DMS53 treated with DMSO at 0.1 percent for 48 hours (cell line): ENCODE measurements at regions not wholly inside any gene's neighbourhood (a gene's known extent, or its start where the extent isn't known, plus 50 kb on each side); places are given as distances from the start of the nearest gene placed in this dataset.
"Not testable (repeated sequence)": the region's sequence is repeated elsewhere in the genome, so short reads cannot be mapped to it uniquely, and the experiment has no call there.

ENCODE experiments used
- DNase-seq: peaks from one replicate; lab custom pipeline; 2025; ENCODE audit not compliant: unreplicated experiment; lab: John Stamatoyannopoulos, UW

GRCh38 chr18:56489893-56490292 lies 148.5 kb downstream of the TXNL1 start:
- DNase-seq: no peak

- DNase-seq: no peak
These were observed 149.7 kb downstream of the TXNL1 start for GRCh38 chr18:56488739-56489138.

GRCh38 chr18:56487801-56488200 lies 150.6 kb downstream of the TXNL1 start:
- no peak for DNase-seq

GRCh38 chr18:56483386-56483785 lies 155.0 kb downstream of the TXNL1 start:
- DNase-seq: no peak

- DNase-seq: not testable (repeated sequence)
These were observed 155.6 kb downstream of the TXNL1 start for GRCh38 chr18:56482813-56483212.

- no peak for DNase-seq
These were observed 156.6 kb downstream of the TXNL1 start for GRCh38 chr18:56481751-56482150.

- DNase-seq: no peak
These were observed 158.6 kb downstream of the TXNL1 start for GRCh38 chr18:56479841-56480240.

- DNase-seq: no peak
These were observed 163.1 kb downstream of the TXNL1 start for GRCh38 chr18:56475250-56475649.

- no peak for DNase-seq
These were observed 164.9 kb downstream of the TXNL1 start for GRCh38 chr18:56473400-56474024.

GRCh38 chr18:56470406-56471351 lies 167.7 kb downstream of the TXNL1 start:
- no peak for DNase-seq

GRCh38 chr18:56469582-56469981 lies 168.8 kb downstream of the TXNL1 start:
- DNase-seq: no peak

- no peak for DNase-seq
These were observed 170.0 kb downstream of the TXNL1 start for GRCh38 chr18:56468396-56468795.

GRCh38 chr18:56462276-56462675 lies 176.1 kb downstream of the TXNL1 start:
- no peak for DNase-seq

GRCh38 chr18:56461151-56461550 lies 177.2 kb downstream of the TXNL1 start:
- DNase-seq: no peak

GRCh38 chr18:56460581-56460980 lies 177.8 kb downstream of the TXNL1 start:
- DNase-seq: no peak

GRCh38 chr18:56458770-56459712 lies 179.4 kb downstream of the TXNL1 start:
- DNase-seq: no peak

- no peak for DNase-seq
These were observed 182.5 kb downstream of the TXNL1 start for GRCh38 chr18:56455874-56456273.

- no peak for DNase-seq
These were observed 183.3 kb downstream of the TXNL1 start for GRCh38 chr18:56455141-56455540.

GRCh38 chr18:56453631-56454030 lies 184.8 kb downstream of the TXNL1 start:
- no peak for DNase-seq

GRCh38 chr18:56451188-56451587 lies 187.2 kb downstream of the TXNL1 start:
- no peak for DNase-seq

GRCh38 chr18:56448751-56449150 lies 189.6 kb downstream of the TXNL1 start:
- no peak for DNase-seq
